Activated CD4-positive, CD25-positive, alpha-beta regulatory T cell treated with anti-CD3 and anti-CD28 coated beads, Interleukin-2, amount 50 U/mL, for 24 hours (primary cell): ENCODE measurements at regions not wholly inside any gene's neighbourhood (a gene's known extent, or its start where the extent isn't known, plus 50 kb on each side); places are given as distances from the start of the nearest gene placed in this dataset.
"Not testable (repeated sequence)": the region's sequence is repeated elsewhere in the genome, so short reads cannot be mapped to it uniquely, and the experiment has no call there.

ENCODE experiments used
- ATAC-seq, 2 donors: fragments of 150-1000 bp; cut with Tn5 transposase; one replicate each; pipeline ENCODE4 v1.10.0; 2021; ENCODE audit warnings: mild to moderate bottlenecking in 1 of 2, moderate library complexity in 1 of 2

GRCh38 chr5:106412606-106413005, 1258.1 kb downstream of the EFNA5 start:
- ATAC-seq = no peak

GRCh38 chr5:106408570-106408969, 1262.2 kb downstream of the EFNA5 start:
- no peak for ATAC-seq

- no peak for ATAC-seq
Measured at GRCh38 chr5:106408141-106408540, 1262.6 kb downstream of the EFNA5 start.

- no peak for ATAC-seq
Measured at GRCh38 chr5:106401561-106401960, 1269.2 kb downstream of the EFNA5 start.

GRCh38 chr5:106399391-106399790, 1271.3 kb downstream of the EFNA5 start:
- no peak for ATAC-seq

GRCh38 chr5:106397700-106398099, 1273.0 kb downstream of the EFNA5 start:
- no peak for ATAC-seq

GRCh38 chr5:106393276-106393675, 1277.5 kb downstream of the EFNA5 start:
- no peak for ATAC-seq

GRCh38 chr5:106392766-106393165, 1278.0 kb downstream of the EFNA5 start:
- ATAC-seq = no peak

- ATAC-seq = not testable (repeated sequence)
Measured at GRCh38 chr5:106387767-106388166, 1283.0 kb downstream of the EFNA5 start.

GRCh38 chr5:106386287-106386686, 1284.5 kb downstream of the EFNA5 start:
- ATAC-seq = no peak

- ATAC-seq = no peak
Measured at GRCh38 chr5:106380736-106381135, 1290.0 kb downstream of the EFNA5 start.

- ATAC-seq = no peak
Measured at GRCh38 chr5:106376522-106376921, 1294.2 kb downstream of the EFNA5 start.

- ATAC-seq = no peak
Measured at GRCh38 chr5:106374956-106375355, 1295.8 kb downstream of the EFNA5 start.

GRCh38 chr5:106368021-106368420, 1302.7 kb downstream of the EFNA5 start:
- no peak for ATAC-seq

- no peak for ATAC-seq
Measured at GRCh38 chr5:106367281-106367680, 1303.5 kb downstream of the EFNA5 start.

- no peak for ATAC-seq
Measured at GRCh38 chr5:106363578-106363977, 1307.2 kb downstream of the EFNA5 start.

- no peak for ATAC-seq
Measured at GRCh38 chr5:106361905-106362304, 1308.8 kb downstream of the EFNA5 start.

GRCh38 chr5:106331415-106331814, 1339.3 kb downstream of the EFNA5 start:
- no peak for ATAC-seq

GRCh38 chr5:106324356-106324755, 1346.4 kb downstream of the EFNA5 start:
- ATAC-seq = no peak

GRCh38 chr5:106321242-106321641, 1349.5 kb downstream of the EFNA5 start:
- ATAC-seq = no peak

GRCh38 chr5:106314221-106314824, 1356.4 kb downstream of the EFNA5 start:
- no peak for ATAC-seq

- ATAC-seq = no peak
Measured at GRCh38 chr5:106312360-106312759, 1358.4 kb downstream of the EFNA5 start.

- ATAC-seq = no peak
Measured at GRCh38 chr5:106311230-106311915, 1359.4 kb downstream of the EFNA5 start.

GRCh38 chr5:106307265-106307664, 1363.5 kb downstream of the EFNA5 start:
- no peak for ATAC-seq
